NCI-H2196 (cell line): ENCODE measurements at regions not wholly inside any gene's neighbourhood (a gene's known extent, or its start where the extent isn't known, plus 50 kb on each side); places are given as distances from the start of the nearest gene placed in this dataset.
"Not testable (repeated sequence)": the region's sequence is repeated elsewhere in the genome, so short reads cannot be mapped to it uniquely, and the experiment has no call there.

Source experiments
- DNase-seq: peaks from one replicate; lab custom pipeline; 2025; ENCODE audit not compliant: unreplicated experiment; lab: John Stamatoyannopoulos, UW

DNA sequence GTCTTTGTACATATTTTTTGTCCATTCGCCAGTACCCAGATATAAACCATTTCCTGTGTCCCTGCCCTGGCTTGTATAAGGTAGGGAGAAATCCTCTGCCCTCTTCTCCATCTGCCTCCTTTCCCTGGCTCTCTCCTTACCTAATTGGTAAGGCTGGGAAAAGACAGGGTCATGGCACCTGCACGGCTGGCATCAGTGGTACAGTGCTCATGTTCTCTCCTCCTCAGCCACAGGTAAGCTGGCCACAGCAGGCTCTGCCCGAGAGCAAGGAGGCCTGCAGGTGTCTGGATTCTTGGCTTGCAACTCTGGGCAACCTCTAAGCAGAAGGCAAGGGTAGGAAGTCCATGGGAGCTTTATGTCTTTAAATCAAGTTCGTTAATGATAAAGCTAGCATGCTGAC lies 419.9 kb downstream of the BUD13 start:
- no peak for DNase-seq

- DNase-seq, result no peak
These were observed 424.6 kb downstream of the BUD13 start for GRCh38 chr11:116348226-116348625.

DNA sequence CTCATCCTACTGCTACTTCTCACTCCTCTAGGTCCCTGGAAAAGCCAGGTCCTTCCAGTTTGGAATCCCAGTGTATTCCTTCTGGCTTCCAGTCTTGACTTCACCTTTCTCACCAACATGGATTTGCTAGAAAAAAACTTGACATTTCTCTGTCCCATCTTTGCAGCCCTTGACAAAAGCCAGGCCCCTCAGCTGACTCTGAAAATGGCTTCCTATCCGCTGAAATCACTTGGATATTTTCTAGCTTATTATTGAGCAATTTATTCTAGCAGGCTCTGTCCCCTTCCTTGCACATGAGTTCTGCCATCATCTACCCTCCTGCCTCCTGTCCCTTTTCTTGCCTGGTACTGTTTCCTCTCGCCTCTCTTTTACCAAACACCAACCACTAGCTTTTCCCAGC lies 427.2 kb downstream of the BUD13 start:
- DNase-seq, result no peak

GRCh38 chr11:116344601-116345000 lies 428.2 kb downstream of the BUD13 start:
- no peak for DNase-seq

GRCh38 chr11:116343270-116343669 lies 429.5 kb downstream of the BUD13 start:
- DNase-seq, result no peak

GRCh38 chr11:116342148-116342547 lies 430.6 kb downstream of the BUD13 start:
- DNase-seq, result no peak

DNA sequence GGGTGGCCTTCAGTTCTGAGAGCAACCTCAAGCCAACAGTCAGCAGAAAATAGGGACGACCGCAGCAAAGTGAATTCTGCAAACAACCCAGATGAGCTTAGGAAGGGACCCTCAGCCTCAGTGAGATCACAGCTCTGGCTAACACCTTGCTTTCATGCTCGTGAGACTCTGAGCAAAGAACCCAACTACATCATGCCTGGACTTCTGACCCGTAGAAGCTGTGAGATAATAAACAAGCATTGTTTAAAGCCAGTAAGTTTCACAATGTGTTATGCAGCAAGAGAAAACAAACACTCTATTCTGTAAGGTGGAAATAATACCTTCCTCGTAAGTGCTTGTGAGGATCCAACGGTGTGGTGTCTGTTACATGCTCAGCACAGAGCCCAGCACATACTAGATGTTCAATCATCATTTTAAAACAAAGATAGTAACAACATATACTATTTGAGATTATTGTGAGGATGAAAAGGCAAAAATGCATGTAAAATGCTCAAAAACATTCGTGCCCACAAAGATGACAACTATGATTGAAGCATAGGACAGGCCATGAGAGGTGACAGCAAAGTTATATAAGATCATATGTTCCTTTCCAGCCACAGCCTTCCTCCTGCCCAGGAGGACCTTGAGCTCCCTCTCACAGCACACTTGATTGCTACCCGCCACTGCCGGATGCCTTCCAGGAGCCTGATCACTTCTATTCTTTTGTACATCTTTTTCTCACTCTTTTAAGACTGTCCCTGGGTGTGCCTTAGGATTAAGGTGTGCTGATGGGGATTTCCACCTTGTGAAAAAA lies 433.3 kb downstream of the BUD13 start:
- DNase-seq, result no peak

DNA sequence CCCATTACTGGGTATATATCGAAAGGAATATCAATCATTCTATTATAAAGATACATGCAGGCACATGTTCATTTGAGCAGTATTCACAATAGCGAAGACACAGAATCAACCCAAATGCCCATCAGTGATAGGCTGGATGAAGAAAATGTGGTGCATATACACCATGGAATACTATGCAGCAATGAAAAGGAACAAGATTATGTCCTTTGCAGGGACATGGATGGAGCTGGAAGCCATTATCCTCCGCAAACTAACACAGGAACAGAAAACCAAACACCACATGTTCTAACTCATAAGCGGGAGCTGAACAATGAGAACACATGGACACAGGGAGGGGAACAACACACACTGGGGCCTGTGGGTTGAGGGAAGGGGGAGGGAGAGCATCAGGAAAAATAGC lies 434.3 kb downstream of the BUD13 start:
- not testable (repeated sequence) for DNase-seq

DNA sequence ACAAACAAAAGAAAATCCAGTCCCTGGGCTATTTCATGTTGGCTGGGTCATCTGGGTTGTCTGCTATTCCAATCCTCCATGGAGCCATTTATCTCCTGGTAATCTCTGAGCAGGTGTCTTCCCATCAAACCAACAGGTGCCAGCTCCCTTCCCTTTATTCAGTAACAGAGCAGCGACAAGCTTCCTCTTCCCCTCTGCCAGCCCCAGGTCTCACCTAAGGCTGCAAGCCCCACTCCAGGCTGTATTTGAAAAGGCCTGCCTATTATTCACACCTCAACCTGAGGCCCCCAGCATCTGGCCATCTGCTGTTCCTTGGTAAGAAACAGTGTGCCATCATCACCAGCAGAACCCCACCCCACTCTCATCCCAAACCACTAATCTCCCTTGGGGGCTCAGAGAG lies 436.2 kb downstream of the BUD13 start:
- peak; percentile 12 for DNase-seq

GRCh38 chr11:116335891-116336290 lies 436.9 kb downstream of the BUD13 start:
- no peak for DNase-seq

GRCh38 chr11:116335078-116335477 lies 437.7 kb downstream of the BUD13 start:
- DNase-seq, result no peak

- no peak for DNase-seq
These were observed 438.2 kb downstream of the BUD13 start for GRCh38 chr11:116334596-116334995.

DNA sequence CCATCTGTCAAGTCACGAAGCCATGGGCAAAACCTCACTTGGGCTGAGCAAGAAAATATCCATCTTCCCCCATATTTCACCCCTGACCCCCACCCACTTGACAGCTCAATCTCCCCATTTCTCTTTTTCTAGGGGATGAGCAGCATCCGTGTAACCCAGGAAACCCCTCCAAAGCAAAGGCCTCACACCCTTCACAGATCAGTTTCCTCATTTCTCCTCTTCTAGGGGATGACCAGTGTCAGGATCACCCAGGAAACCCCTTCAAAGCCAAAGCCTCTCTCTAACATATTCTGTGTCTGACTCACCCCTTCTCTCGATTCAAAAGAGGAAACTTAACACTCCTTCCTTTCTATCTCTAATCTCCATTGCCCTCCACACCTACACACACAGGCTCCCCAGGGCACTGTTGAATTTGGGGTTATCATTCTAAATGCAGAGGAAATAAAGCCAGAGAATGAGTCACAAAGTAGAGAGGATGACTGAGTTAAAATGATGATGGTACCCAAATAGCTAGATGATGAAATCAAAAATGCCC lies 439.7 kb downstream of the BUD13 start:
- no peak for DNase-seq

DNA sequence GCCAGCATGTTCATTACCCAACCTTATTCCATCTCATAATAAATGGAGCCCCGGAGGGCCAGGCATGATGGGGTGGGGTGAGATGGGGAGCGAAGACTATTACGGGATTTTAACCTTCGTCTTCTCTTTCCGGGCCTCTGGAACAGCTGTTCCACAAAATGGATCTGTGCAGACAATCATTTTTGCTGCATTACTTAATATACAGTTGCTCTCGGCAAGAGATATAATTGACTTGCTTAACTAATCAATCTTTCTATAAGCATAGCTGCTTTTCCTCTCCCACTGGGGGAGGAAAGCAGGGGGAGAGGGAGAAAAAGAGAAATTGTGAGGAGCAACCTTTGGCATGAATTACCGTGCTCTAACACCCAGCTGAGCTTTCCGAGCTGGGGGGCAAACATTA lies 440.4 kb downstream of the BUD13 start:
- no peak for DNase-seq

GRCh38 chr11:116331381-116331780 lies 441.4 kb downstream of the BUD13 start:
- DNase-seq, result no peak

GRCh38 chr11:116330439-116331185 lies 442.2 kb downstream of the BUD13 start:
- DNase-seq, result no peak

GRCh38 chr11:116329354-116330090 lies 443.3 kb downstream of the BUD13 start:
- no peak for DNase-seq

DNA sequence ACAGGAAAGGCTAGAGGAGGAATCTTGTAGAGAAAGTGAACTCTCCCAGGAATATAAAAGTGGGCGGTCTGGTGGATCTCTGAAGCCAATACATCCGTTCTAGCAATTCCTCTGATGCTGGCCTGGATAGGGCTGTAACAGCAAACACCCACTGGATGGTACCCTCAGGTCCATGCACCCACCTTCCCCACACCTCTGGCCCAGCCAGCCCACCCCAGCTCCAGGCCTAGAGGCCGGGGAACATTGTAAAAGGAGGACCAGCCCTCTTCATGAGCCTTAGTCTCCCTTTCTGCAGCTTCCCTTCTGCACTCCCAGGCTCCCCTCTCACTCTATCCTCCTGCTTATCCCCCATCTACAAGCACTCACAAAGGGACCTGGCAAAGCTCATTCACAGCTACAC lies 443.9 kb downstream of the BUD13 start:
- DNase-seq, result no peak

GRCh38 chr11:116328391-116328790 lies 444.4 kb downstream of the BUD13 start:
- DNase-seq, result no peak

DNA sequence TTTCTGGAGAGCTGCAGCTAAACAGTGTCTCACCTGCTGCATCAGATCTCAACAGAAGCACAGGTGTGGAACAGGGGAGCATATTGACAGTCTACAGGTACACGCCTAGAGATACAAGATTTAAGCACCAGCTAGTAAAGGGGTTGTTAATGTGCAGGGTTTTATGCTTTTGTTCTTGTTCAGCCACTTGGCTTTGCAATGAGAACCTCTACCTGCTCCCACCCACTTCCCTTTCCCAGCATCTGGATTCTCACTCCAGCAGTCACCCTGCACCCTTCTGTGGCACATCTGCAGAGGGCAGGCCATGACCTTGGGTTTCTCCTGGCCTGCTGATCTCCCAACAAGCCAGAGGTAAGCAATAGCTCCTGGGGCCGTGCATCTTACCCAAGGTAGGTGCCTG lies 446.6 kb downstream of the BUD13 start:
- no peak for DNase-seq

DNA sequence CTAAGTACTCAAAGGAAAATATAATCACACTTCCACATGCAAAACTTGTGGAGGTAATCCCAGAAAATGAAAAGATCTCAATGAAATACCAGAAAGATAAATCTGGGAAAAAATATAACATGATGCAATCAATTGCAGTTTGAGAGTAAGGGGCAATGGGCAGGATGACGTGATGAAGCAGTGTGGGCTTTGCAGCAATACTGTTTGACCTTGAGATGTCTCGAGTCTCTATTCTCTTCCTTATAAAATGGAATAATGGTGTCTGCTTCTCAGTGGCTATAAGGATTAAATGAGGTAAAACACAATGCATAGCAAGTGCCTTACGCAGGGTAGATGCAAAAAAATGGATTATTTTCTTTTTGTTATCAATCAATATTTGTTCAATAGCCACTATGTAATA lies 447.5 kb downstream of the BUD13 start:
- DNase-seq, result no peak

- DNase-seq, result not testable (repeated sequence)
These were observed 448.7 kb downstream of the BUD13 start for GRCh38 chr11:116324077-116324476.
